ENCODE measurements at regions not wholly inside any gene's neighbourhood (a gene's known extent, or its start where the extent isn't known, plus 50 kb on each side); places are given as distances from the start of the nearest gene placed in this dataset.

- TF ChIP-seq POLR2A (IDR thresholded peaks at IDR 0.05; ENCODE audit: low read depth, low read length) = no peak
- no peak for TF ChIP-seq TAF1 (IDR thresholded peaks at IDR 0.05; ENCODE audit: borderline replicate concordance, low read depth, low read length)
Observed at GRCh38 chr6:47097092-47097945, 55.2 kb upstream of the ADGRF1 start.

All from GM12892 (cell line).